ENCODE measurements at regions not wholly inside any gene's neighbourhood (a gene's known extent, or its start where the extent isn't known, plus 50 kb on each side); places are given as distances from the start of the nearest gene placed in this dataset.

- no peak overlapping the region for H2BK15ac ChIP-seq (ENCODE audit: low read depth, poor library complexity, severe bottlenecking)
- H3K36me3 ChIP-seq (ENCODE audit: control insufficient read depth in 1 of 2, insufficient read depth in 2 of 2, low read depth in 1 of 2, low read length in 2 of 2): no peaks in the 10 kb centered on the region
- no peak overlapping the region for H3K4me3 ChIP-seq (ENCODE audit: insufficient read depth in 1 of 2, low read depth in 1 of 2, low read length in 2 of 2)
- H2AFZ ChIP-seq (ENCODE audit: low read depth, low read length): no peak overlapping the region
- H3K23ac ChIP-seq (ENCODE audit: low read length in 2 of 2): no peak overlapping the region
- H3K9me3 ChIP-seq (ENCODE audit: control insufficient read depth, low read length): no peaks in the 10 kb centered on the region
- DNase-seq: no peak
- H3K4me2 ChIP-seq (ENCODE audit: low read length, poor library complexity, severe bottlenecking): no peak overlapping the region
- H3K27me3 ChIP-seq (ENCODE audit: control insufficient read depth in 1 of 2, insufficient read depth in 1 of 2, low read length in 2 of 2): no peaks in the 10 kb centered on the region
- H3K4me1 ChIP-seq (ENCODE audit: control insufficient read depth, insufficient read depth, low read depth, low read length): no peaks in the 10 kb centered on the region
- H2BK5ac ChIP-seq (ENCODE audit: low read depth, low read length, poor library complexity, severe bottlenecking): no peak overlapping the region
- H3K18ac ChIP-seq (ENCODE audit: low read depth in 1 of 2, low read length in 2 of 2): no peak overlapping the region
- no peak overlapping the region for H4K8ac ChIP-seq (ENCODE audit: low read length)
- no peak overlapping the region for H2BK12ac ChIP-seq (ENCODE audit: low read length in 2 of 2)
- no peak overlapping the region for H3K27ac ChIP-seq (ENCODE audit: low read length, poor library complexity, severe bottlenecking)
- WGBS: 4% methylated on average over 1 of the region's 1 CpG
- H2BK120ac ChIP-seq (ENCODE audit: low read depth, low read length): no peak overlapping the region
- no peak overlapping the region for H3K4ac ChIP-seq (ENCODE audit: low read depth in 1 of 2, low read length in 2 of 2)
- H2AK5ac ChIP-seq (ENCODE audit: low read length, severe bottlenecking): no peak overlapping the region
- H3K79me1 ChIP-seq (replicated peaks; ENCODE audit: low read length, poor library complexity, severe bottlenecking): no peaks in the 10 kb centered on the region
- no peak overlapping the region for H3K14ac ChIP-seq (ENCODE audit: low read length in 2 of 2)
- no peak overlapping the region for H4K91ac ChIP-seq (ENCODE audit: low read length)
- H3K9ac ChIP-seq (ENCODE audit: low read length): no peak overlapping the region
Observed at GRCh38 chr10:64316416-64316815, 795.2 kb downstream of the REEP3 start.

DNA sequence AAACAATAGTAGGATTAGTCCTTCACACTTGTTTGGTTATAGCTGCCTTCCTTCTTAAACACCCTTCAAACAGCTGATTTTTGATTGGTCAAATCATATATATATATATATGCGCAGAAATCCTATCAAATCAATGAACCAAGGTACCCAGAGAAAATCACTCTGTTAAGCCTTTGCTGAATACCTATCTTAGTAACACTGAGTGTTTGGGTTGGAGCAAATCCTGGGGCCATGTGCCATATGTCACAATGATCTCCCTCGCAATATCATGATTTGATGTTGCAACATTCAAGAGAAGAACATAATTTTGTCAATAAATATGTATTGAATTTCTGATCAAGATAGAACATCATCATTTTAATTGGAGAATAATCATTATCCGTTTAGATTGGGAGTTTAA lies 795.6 kb downstream of the REEP3 start:
- Histone ChIP-seq H3K9ac (ENCODE audit: low read length) (no peak overlapping the region), H2BK120ac (ENCODE audit: low read depth, low read length) (no peak overlapping the region), H2BK5ac (ENCODE audit: low read depth, low read length, poor library complexity, severe bottlenecking) (no peak overlapping the region), H3K4ac (ENCODE audit: low read depth in 1 of 2, low read length in 2 of 2) (no peak overlapping the region), H4K8ac (ENCODE audit: low read length) (no peak overlapping the region), H3K4me3 (ENCODE audit: insufficient read depth in 1 of 2, low read depth in 1 of 2, low read length in 2 of 2) (no peak overlapping the region), H3K18ac (ENCODE audit: low read depth in 1 of 2, low read length in 2 of 2) (no peak overlapping the region), H3K14ac (ENCODE audit: low read length in 2 of 2) (no peak overlapping the region), H3K79me1 (replicated peaks; ENCODE audit: low read length, poor library complexity, severe bottlenecking) (no peaks in the 10 kb centered on the region), H3K23ac (ENCODE audit: low read length in 2 of 2) (no peak overlapping the region), H4K91ac (ENCODE audit: low read length) (no peak overlapping the region), H2AK5ac (ENCODE audit: low read length, severe bottlenecking) (no peak overlapping the region), H3K9me3 (ENCODE audit: control insufficient read depth, low read length) (no peaks in the 10 kb centered on the region), H3K27ac (ENCODE audit: low read length, poor library complexity, severe bottlenecking) (no peak overlapping the region), H3K4me2 (ENCODE audit: low read length, poor library complexity, severe bottlenecking) (no peak overlapping the region), H3K4me1 (ENCODE audit: control insufficient read depth, insufficient read depth, low read depth, low read length) (no peaks in the 10 kb centered on the region), H2AFZ (ENCODE audit: low read depth, low read length) (no peak overlapping the region), H3K36me3 (ENCODE audit: control insufficient read depth in 1 of 2, insufficient read depth in 2 of 2, low read depth in 1 of 2, low read length in 2 of 2) (no peaks in the 10 kb centered on the region), H3K27me3 (ENCODE audit: control insufficient read depth in 1 of 2, insufficient read depth in 1 of 2, low read length in 2 of 2) (no peaks in the 10 kb centered on the region), H2BK12ac (ENCODE audit: low read length in 2 of 2) (no peak overlapping the region), H2BK15ac (ENCODE audit: low read depth, poor library complexity, severe bottlenecking) (no peak overlapping the region)
- 93% methylated on average over 1 of the region's 3 CpGs for WGBS
- no peak for DNase-seq

- no peaks in the 10 kb centered on the region for H3K79me1 ChIP-seq (replicated peaks; ENCODE audit: low read length, poor library complexity, severe bottlenecking)
- H3K4me3 ChIP-seq (ENCODE audit: insufficient read depth in 1 of 2, low read depth in 1 of 2, low read length in 2 of 2): no peak overlapping the region
- H3K27me3 ChIP-seq (ENCODE audit: control insufficient read depth in 1 of 2, insufficient read depth in 1 of 2, low read length in 2 of 2): no peaks in the 10 kb centered on the region
- 47% methylated on average over 6 of the region's 6 CpGs for WGBS
- no peak overlapping the region for H2AK5ac ChIP-seq (ENCODE audit: low read length, severe bottlenecking)
- no peak overlapping the region for H3K14ac ChIP-seq (ENCODE audit: low read length in 2 of 2)
- H4K91ac ChIP-seq (ENCODE audit: low read length): no peak overlapping the region
- no peak overlapping the region for H2AFZ ChIP-seq (ENCODE audit: low read depth, low read length)
- no peak overlapping the region for H2BK5ac ChIP-seq (ENCODE audit: low read depth, low read length, poor library complexity, severe bottlenecking)
- H2BK15ac ChIP-seq (ENCODE audit: low read depth, poor library complexity, severe bottlenecking): no peak overlapping the region
- no peak overlapping the region for H3K4me2 ChIP-seq (ENCODE audit: low read length, poor library complexity, severe bottlenecking)
- peaks cover 16% of the 10 kb centered on the region for H3K9me3 ChIP-seq (ENCODE audit: control insufficient read depth, low read length)
- DNase-seq: no peak
- no peak overlapping the region for H3K18ac ChIP-seq (ENCODE audit: low read depth in 1 of 2, low read length in 2 of 2)
- no peak overlapping the region for H3K27ac ChIP-seq (ENCODE audit: low read length, poor library complexity, severe bottlenecking)
- H2BK12ac ChIP-seq (ENCODE audit: low read length in 2 of 2): no peak overlapping the region
- no peak overlapping the region for H4K8ac ChIP-seq (ENCODE audit: low read length)
- H3K4ac ChIP-seq (ENCODE audit: low read depth in 1 of 2, low read length in 2 of 2): no peak overlapping the region
- no peak overlapping the region for H3K9ac ChIP-seq (ENCODE audit: low read length)
- H3K36me3 ChIP-seq (ENCODE audit: control insufficient read depth in 1 of 2, insufficient read depth in 2 of 2, low read depth in 1 of 2, low read length in 2 of 2): no peaks in the 10 kb centered on the region
- H3K23ac ChIP-seq (ENCODE audit: low read length in 2 of 2): no peak overlapping the region
- H3K4me1 ChIP-seq (ENCODE audit: control insufficient read depth, insufficient read depth, low read depth, low read length): no peaks in the 10 kb centered on the region
- H2BK120ac ChIP-seq (ENCODE audit: low read depth, low read length): no peak overlapping the region
Observed at GRCh38 chr10:64320448-64320847, 799.2 kb downstream of the REEP3 start.

DNA sequence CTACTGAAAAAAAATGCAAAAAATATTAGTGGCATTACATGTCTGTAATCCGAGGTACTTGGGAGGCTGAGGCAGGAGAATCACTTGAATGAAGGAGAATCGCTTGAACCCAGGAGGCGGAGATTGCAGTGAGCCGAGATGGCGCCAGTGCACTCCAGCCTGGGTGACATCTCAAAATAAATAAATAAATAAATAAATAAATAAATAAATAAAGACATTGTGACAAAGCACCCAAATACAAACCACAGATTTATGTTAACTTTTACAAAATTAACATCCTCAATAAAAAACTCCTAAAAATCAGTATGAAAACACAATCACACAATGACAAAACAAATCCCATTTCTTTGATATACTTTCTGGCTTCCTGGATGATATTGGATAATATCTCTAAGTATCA lies 808.3 kb downstream of the REEP3 start:
- WGBS: 90% methylated on average over 4 of the region's 5 CpGs
- Histone ChIP-seq H3K79me1 (replicated peaks; ENCODE audit: low read length, poor library complexity, severe bottlenecking) (no peaks in the 10 kb centered on the region), H2BK120ac (ENCODE audit: low read depth, low read length) (no peak overlapping the region), H3K23ac (ENCODE audit: low read length in 2 of 2) (no peak overlapping the region), H2AK5ac (ENCODE audit: low read length, severe bottlenecking) (no peak overlapping the region), H2BK12ac (ENCODE audit: low read length in 2 of 2) (no peak overlapping the region), H4K91ac (ENCODE audit: low read length) (no peak overlapping the region), H3K9me3 (ENCODE audit: control insufficient read depth, low read length) (peaks cover 10% of the 10 kb centered on the region), H3K18ac (ENCODE audit: low read depth in 1 of 2, low read length in 2 of 2) (no peak overlapping the region), H3K4me1 (ENCODE audit: control insufficient read depth, insufficient read depth, low read depth, low read length) (no peaks in the 10 kb centered on the region), H3K4me3 (ENCODE audit: insufficient read depth in 1 of 2, low read depth in 1 of 2, low read length in 2 of 2) (no peak overlapping the region), H3K36me3 (ENCODE audit: control insufficient read depth in 1 of 2, insufficient read depth in 2 of 2, low read depth in 1 of 2, low read length in 2 of 2) (no peaks in the 10 kb centered on the region), H4K8ac (ENCODE audit: low read length) (no peak overlapping the region), H3K27me3 (ENCODE audit: control insufficient read depth in 1 of 2, insufficient read depth in 1 of 2, low read length in 2 of 2) (no peaks in the 10 kb centered on the region), H3K27ac (ENCODE audit: low read length, poor library complexity, severe bottlenecking) (no peak overlapping the region), H3K9ac (ENCODE audit: low read length) (no peak overlapping the region), H3K14ac (ENCODE audit: low read length in 2 of 2) (no peak overlapping the region), H3K4ac (ENCODE audit: low read depth in 1 of 2, low read length in 2 of 2) (no peak overlapping the region), H2BK15ac (ENCODE audit: low read depth, poor library complexity, severe bottlenecking) (no peak overlapping the region), H2AFZ (ENCODE audit: low read depth, low read length) (no peak overlapping the region), H2BK5ac (ENCODE audit: low read depth, low read length, poor library complexity, severe bottlenecking) (no peak overlapping the region), H3K4me2 (ENCODE audit: low read length, poor library complexity, severe bottlenecking) (no peak overlapping the region)
- DNase-seq: no peak

Measured in mesenchymal stem cell (in vitro differentiated cells and primary cell).